Ishikawa (cell line): ENCODE measurements at regions not wholly inside any gene's neighbourhood (a gene's known extent, or its start where the extent isn't known, plus 50 kb on each side); places are given as distances from the start of the nearest gene placed in this dataset.

Experiments
- CEBPB ChIP-seq: IDR thresholded peaks from 2 replicates; pipeline ENCODE4 v1.6.1; 2012
- CREB1 ChIP-seq: IDR thresholded peaks from 2 replicates; pipeline ENCODE4 v1.6.1; 2012; ENCODE audit warnings: low read depth
- EGR1 ChIP-seq: IDR thresholded peaks from 2 replicates; pipeline ENCODE4 v1.6.1; 2012
- EP300 ChIP-seq: IDR thresholded peaks from 2 replicates; pipeline ENCODE4 v1.6.1; 2012; ENCODE audit warnings: borderline replicate concordance
- FOXM1 ChIP-seq: IDR thresholded peaks from 2 replicates; pipeline ENCODE4 v1.6.1; 2012; ENCODE audit warnings: low read depth, borderline replicate concordance
- MAX ChIP-seq: IDR thresholded peaks from 2 replicates; pipeline ENCODE4 v1.6.1; 2012
- NFIC ChIP-seq: IDR thresholded peaks from 2 replicates; pipeline ENCODE4 v1.6.1; 2012
- RAD21 ChIP-seq: IDR thresholded peaks from 2 replicates; pipeline ENCODE4 v1.6.1; 2012; ENCODE audit warnings: low read depth
- REST ChIP-seq: IDR thresholded peaks from 2 replicates; pipeline ENCODE4 v1.6.1; 2012; ENCODE audit warnings: low read depth, mild to moderate bottlenecking
- TAF1 ChIP-seq: IDR thresholded peaks from 2 replicates; pipeline ENCODE4 v1.6.1; 2012; ENCODE audit warnings: low read depth, mild to moderate bottlenecking
- TCF12 ChIP-seq: IDR thresholded peaks from 2 replicates; pipeline ENCODE4 v1.6.1; 2012; ENCODE audit warnings: low read depth
- TEAD4 ChIP-seq: IDR thresholded peaks from 2 replicates; pipeline ENCODE4 v1.6.1; 2012
- USF1 ChIP-seq: IDR thresholded peaks from 2 replicates; pipeline ENCODE4 v1.6.1; 2012
- YY1 ChIP-seq: IDR thresholded peaks from 2 replicates; pipeline ENCODE4 v1.6.1; 2012; ENCODE audit warnings: low read depth
- ZBTB7A ChIP-seq: IDR thresholded peaks from 2 replicates; pipeline ENCODE4 v1.6.1; 2012; ENCODE audit warnings: low read depth

GRCh38 chr4:54596201-54596600 is 61.6 kb upstream of the KIT start:
- TF ChIP-seq FOXM1 (no peak), USF1 (no peak), TAF1 (no peak), ZBTB7A (no peak), TEAD4 (no peak), EGR1 (no peak), YY1 (no peak), RAD21 (no peak), NFIC (no peak), EP300 (no peak), MAX (no peak), REST (no peak), CREB1 (no peak), TCF12 (no peak), CEBPB (no peak)

GRCh38 chr4:54607067-54607466 is 50.7 kb upstream of the KIT start:
- TF ChIP-seq TEAD4 = no peak
- TF ChIP-seq CREB1 = no peak
- TF ChIP-seq FOXM1 = no peak
- TF ChIP-seq USF1 = no peak
- TF ChIP-seq EGR1 = no peak
- TF ChIP-seq MAX = no peak
- TF ChIP-seq ZBTB7A = no peak
- no peak for TF ChIP-seq EP300
- no peak for TF ChIP-seq TCF12
- no peak for TF ChIP-seq TAF1

- no peak for TF ChIP-seq TAF1
- no peak for TF ChIP-seq USF1
- no peak for TF ChIP-seq MAX
- TF ChIP-seq EGR1 = no peak
- no peak for TF ChIP-seq TCF12
- no peak for TF ChIP-seq ZBTB7A
- TF ChIP-seq RAD21 = no peak
These were observed 50.2 kb upstream of the KIT start for GRCh38 chr4:54607521-54607920.
